ENCODE measurements at regions not wholly inside any gene's neighbourhood (a gene's known extent, or its start where the extent isn't known, plus 50 kb on each side); places are given as distances from the start of the nearest gene placed in this dataset.

GRCh38 chr17:77684803-77685798 is 273.4 kb upstream of the TNRC6C start:
- TF ChIP-seq POLR2A (conservative IDR thresholded peaks at IDR 0.05) (no peak), JUND (IDR thresholded peaks at IDR 0.05; ENCODE audit: borderline replicate concordance, low read depth, low read length) (no peak), JUND (tag; IDR thresholded peaks at IDR 0.05; ENCODE audit: borderline replicate concordance, low read depth, low read length) (no peak), PHF21A (IDR thresholded peaks at IDR 0.05; ENCODE audit: borderline replicate concordance, low read depth) (no peak), HMGN3 (IDR thresholded peaks at IDR 0.05; ENCODE audit: borderline replicate concordance, extremely low read depth, insufficient read length, low read depth, low read length) (no peak), ZFP36 (IDR thresholded peaks at IDR 0.05; ENCODE audit: low read depth, low read length, partially characterized antibody) (no peak), SMARCA4 (IDR thresholded peaks at IDR 0.05) (no peak), ZNF3 (CRISPR knock-in tag; IDR thresholded peaks at IDR 0.05) (no peak), SP1 (CRISPR knock-in tag; IDR thresholded peaks at IDR 0.05) (no peak), XRCC5 (IDR thresholded peaks at IDR 0.05; ENCODE audit: low read depth, low read length) (no peak), ZNF239 (CRISPR knock-in tag; IDR thresholded peaks at IDR 0.05) (no peak), MTA3 (IDR thresholded peaks at IDR 0.05; ENCODE audit: borderline replicate concordance) (no peak)
- TF ChIP-seq, protein P1, sequence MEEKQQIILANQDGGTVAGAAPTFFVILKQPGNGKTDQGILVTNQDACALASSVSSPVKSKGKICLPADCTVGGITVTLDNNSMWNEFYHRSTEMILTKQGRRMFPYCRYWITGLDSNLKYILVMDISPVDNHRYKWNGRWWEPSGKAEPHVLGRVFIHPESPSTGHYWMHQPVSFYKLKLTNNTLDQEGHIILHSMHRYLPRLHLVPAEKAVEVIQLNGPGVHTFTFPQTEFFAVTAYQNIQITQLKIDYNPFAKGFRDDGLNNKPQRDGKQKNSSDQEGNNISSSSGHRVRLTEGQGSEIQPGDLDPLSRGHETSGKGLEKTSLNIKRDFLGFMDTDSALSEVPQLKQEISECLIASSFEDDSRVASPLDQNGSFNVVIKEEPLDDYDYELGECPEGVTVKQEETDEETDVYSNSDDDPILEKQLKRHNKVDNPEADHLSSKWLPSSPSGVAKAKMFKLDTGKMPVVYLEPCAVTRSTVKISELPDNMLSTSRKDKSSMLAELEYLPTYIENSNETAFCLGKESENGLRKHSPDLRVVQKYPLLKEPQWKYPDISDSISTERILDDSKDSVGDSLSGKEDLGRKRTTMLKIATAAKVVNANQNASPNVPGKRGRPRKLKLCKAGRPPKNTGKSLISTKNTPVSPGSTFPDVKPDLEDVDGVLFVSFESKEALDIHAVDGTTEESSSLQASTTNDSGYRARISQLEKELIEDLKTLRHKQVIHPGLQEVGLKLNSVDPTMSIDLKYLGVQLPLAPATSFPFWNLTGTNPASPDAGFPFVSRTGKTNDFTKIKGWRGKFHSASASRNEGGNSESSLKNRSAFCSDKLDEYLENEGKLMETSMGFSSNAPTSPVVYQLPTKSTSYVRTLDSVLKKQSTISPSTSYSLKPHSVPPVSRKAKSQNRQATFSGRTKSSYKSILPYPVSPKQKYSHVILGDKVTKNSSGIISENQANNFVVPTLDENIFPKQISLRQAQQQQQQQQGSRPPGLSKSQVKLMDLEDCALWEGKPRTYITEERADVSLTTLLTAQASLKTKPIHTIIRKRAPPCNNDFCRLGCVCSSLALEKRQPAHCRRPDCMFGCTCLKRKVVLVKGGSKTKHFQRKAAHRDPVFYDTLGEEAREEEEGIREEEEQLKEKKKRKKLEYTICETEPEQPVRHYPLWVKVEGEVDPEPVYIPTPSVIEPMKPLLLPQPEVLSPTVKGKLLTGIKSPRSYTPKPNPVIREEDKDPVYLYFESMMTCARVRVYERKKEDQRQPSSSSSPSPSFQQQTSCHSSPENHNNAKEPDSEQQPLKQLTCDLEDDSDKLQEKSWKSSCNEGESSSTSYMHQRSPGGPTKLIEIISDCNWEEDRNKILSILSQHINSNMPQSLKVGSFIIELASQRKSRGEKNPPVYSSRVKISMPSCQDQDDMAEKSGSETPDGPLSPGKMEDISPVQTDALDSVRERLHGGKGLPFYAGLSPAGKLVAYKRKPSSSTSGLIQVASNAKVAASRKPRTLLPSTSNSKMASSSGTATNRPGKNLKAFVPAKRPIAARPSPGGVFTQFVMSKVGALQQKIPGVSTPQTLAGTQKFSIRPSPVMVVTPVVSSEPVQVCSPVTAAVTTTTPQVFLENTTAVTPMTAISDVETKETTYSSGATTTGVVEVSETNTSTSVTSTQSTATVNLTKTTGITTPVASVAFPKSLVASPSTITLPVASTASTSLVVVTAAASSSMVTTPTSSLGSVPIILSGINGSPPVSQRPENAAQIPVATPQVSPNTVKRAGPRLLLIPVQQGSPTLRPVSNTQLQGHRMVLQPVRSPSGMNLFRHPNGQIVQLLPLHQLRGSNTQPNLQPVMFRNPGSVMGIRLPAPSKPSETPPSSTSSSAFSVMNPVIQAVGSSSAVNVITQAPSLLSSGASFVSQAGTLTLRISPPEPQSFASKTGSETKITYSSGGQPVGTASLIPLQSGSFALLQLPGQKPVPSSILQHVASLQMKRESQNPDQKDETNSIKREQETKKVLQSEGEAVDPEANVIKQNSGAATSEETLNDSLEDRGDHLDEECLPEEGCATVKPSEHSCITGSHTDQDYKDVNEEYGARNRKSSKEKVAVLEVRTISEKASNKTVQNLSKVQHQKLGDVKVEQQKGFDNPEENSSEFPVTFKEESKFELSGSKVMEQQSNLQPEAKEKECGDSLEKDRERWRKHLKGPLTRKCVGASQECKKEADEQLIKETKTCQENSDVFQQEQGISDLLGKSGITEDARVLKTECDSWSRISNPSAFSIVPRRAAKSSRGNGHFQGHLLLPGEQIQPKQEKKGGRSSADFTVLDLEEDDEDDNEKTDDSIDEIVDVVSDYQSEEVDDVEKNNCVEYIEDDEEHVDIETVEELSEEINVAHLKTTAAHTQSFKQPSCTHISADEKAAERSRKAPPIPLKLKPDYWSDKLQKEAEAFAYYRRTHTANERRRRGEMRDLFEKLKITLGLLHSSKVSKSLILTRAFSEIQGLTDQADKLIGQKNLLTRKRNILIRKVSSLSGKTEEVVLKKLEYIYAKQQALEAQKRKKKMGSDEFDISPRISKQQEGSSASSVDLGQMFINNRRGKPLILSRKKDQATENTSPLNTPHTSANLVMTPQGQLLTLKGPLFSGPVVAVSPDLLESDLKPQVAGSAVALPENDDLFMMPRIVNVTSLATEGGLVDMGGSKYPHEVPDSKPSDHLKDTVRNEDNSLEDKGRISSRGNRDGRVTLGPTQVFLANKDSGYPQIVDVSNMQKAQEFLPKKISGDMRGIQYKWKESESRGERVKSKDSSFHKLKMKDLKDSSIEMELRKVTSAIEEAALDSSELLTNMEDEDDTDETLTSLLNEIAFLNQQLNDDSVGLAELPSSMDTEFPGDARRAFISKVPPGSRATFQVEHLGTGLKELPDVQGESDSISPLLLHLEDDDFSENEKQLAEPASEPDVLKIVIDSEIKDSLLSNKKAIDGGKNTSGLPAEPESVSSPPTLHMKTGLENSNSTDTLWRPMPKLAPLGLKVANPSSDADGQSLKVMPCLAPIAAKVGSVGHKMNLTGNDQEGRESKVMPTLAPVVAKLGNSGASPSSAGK (IDR thresholded peaks at IDR 0.05), result no peak
- TF ChIP-seq, protein P2, sequence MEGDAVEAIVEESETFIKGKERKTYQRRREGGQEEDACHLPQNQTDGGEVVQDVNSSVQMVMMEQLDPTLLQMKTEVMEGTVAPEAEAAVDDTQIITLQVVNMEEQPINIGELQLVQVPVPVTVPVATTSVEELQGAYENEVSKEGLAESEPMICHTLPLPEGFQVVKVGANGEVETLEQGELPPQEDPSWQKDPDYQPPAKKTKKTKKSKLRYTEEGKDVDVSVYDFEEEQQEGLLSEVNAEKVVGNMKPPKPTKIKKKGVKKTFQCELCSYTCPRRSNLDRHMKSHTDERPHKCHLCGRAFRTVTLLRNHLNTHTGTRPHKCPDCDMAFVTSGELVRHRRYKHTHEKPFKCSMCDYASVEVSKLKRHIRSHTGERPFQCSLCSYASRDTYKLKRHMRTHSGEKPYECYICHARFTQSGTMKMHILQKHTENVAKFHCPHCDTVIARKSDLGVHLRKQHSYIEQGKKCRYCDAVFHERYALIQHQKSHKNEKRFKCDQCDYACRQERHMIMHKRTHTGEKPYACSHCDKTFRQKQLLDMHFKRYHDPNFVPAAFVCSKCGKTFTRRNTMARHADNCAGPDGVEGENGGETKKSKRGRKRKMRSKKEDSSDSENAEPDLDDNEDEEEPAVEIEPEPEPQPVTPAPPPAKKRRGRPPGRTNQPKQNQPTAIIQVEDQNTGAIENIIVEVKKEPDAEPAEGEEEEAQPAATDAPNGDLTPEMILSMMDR (IDR thresholded peaks at IDR 0.05 in 2 of 3, conservative IDR thresholded peaks at IDR 0.05 in 1 of 3; ENCODE audit: insufficient read depth in 2 of 3, low read depth in 1 of 3, low read length in 3 of 3), result no peak
